Fibroblast of mammary gland (primary cell): ENCODE measurements at regions not wholly inside any gene's neighbourhood (a gene's known extent, or its start where the extent isn't known, plus 50 kb on each side); places are given as distances from the start of the nearest gene placed in this dataset.
A peak's percentile ranks its signal among the peaks of the same experiment; 100 is the strongest.

Source experiments
- DNase-seq: peaks from one replicate; pipeline ENCODE4 v3.0.0-alpha.2; 2010; ENCODE audit warnings: low read depth
- H3K4me3 ChIP-seq: 2 replicates; pipeline ENCODE4 v1.5.1; 2011; ENCODE audit warnings: low read depth, mild to moderate bottlenecking, low read length, moderate library complexity; ENCODE audit not compliant: control insufficient read depth
- CTCF ChIP-seq: conservative IDR thresholded peaks from 2 replicates; pipeline ENCODE4 v1.5.1; 2011; ENCODE audit warnings: low read depth, low read length, inconsistent platforms; ENCODE audit not compliant: control insufficient read depth, insufficient read depth

GRCh38 chr13:24627090-24627714, 53.0 kb upstream of the ATP12A start:
- peak; percentile 20 for DNase-seq
- no peak overlapping the region for H3K4me3 ChIP-seq
- peak; percentile 78 for TF ChIP-seq CTCF

- TF ChIP-seq CTCF: no peak
- DNase-seq: no peak
- no peak overlapping the region for H3K4me3 ChIP-seq
Observed at GRCh38 chr13:24627946-24628345, 52.3 kb upstream of the ATP12A start.

- no peak for TF ChIP-seq CTCF
- DNase-seq: no peak
- H3K4me3 ChIP-seq: no peak overlapping the region
Observed at GRCh38 chr13:24629320-24629719, 50.9 kb upstream of the ATP12A start.

- no peak for TF ChIP-seq CTCF
- no peak for DNase-seq
- no peak overlapping the region for H3K4me3 ChIP-seq
Observed at GRCh38 chr13:24630121-24630520, 50.1 kb upstream of the ATP12A start.
